ENCODE measurements at regions not wholly inside any gene's neighbourhood (a gene's known extent, or its start where the extent isn't known, plus 50 kb on each side); places are given as distances from the start of the nearest gene placed in this dataset.

DNA sequence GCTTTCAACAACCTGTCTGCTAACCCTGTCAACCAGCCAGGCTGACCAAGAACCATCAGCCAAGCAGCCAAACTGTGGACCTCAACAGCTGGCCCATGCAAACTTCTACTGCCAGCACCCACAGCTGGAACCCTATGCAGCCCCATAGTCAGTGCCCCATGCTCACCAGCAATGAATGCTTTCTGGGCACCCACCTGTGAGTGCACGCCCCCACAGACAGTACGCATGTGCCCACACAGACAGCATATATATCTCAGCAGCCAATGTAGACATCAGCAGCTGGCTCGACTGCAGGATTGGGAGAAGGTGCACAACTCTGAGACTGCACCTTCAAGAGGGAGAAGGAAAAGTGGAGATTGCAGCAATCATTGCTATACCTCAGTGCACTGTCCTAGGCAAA lies 1534.6 kb downstream of the GRIK2 start:
- TF ChIP-seq TARDBP (IDR thresholded peaks at IDR 0.05) (no peak), FOXA1 (IDR thresholded peaks at IDR 0.05) (no peak), SP1 (IDR thresholded peaks at IDR 0.05) (no peak), PKNOX1 (IDR thresholded peaks at IDR 0.05) (no peak), L3MBTL2 (conservative IDR thresholded peaks at IDR 0.05) (no peak), SUZ12 (IDR thresholded peaks at IDR 0.05) (no peak), NFRKB (IDR thresholded peaks at IDR 0.05) (no peak), FOXK2 (IDR thresholded peaks at IDR 0.05) (no peak), BHLHE40 (IDR thresholded peaks at IDR 0.05; ENCODE audit: borderline replicate concordance) (no peak), CTBP1 (IDR thresholded peaks at IDR 0.05; ENCODE audit: borderline replicate concordance) (no peak), FOXM1 (IDR thresholded peaks at IDR 0.05; ENCODE audit: borderline replicate concordance) (no peak), HDGF (IDR thresholded peaks at IDR 0.05; ENCODE audit: borderline replicate concordance) (no peak), ELF4 (IDR thresholded peaks at IDR 0.05) (no peak)
